Fibroblast of peridontal ligament (primary cell): ENCODE measurements at regions not wholly inside any gene's neighbourhood (a gene's known extent, or its start where the extent isn't known, plus 50 kb on each side); places are given as distances from the start of the nearest gene placed in this dataset.
A peak's percentile ranks its signal among the peaks of the same experiment; 100 is the strongest.
"Not testable (repeated sequence)": the region's sequence is repeated elsewhere in the genome, so short reads cannot be mapped to it uniquely, and the experiment has no call there.

ENCODE experiments used
- DNase-seq: peaks from one replicate; pipeline ENCODE4 v3.0.0-alpha.2; 2010; ENCODE audit errors: extremely low read depth

- DNase-seq, result no peak
Observed at GRCh38 chr16:9141813-9142212, 50.4 kb downstream of the HAPSTR1 start.

DNA sequence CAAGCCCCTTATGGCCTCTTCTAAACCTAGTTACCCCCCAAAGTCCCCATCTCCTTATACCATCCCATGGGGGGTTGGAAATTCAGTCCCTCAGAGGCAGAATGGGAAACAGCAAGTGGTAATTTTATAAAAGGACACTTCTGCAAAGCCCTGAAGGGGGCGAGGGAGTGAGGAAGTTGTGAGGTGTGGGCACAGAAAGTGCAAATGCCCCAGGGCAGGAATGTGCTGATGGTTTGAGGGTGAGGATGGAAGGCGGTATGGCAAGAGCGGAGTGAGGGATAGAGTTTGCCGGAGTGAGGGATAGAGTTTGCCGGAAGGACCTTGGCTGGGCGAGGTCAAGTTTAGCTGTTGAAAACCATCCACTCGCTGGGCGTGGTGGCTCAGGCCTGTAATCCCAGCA lies 52.7 kb downstream of the HAPSTR1 start:
- no peak for DNase-seq

- no peak for DNase-seq
Observed at GRCh38 chr16:9148374-9149015, 57.1 kb downstream of the HAPSTR1 start.

- DNase-seq, result no peak
Observed at GRCh38 chr16:9151074-9151473, 59.6 kb downstream of the HAPSTR1 start.

DNA sequence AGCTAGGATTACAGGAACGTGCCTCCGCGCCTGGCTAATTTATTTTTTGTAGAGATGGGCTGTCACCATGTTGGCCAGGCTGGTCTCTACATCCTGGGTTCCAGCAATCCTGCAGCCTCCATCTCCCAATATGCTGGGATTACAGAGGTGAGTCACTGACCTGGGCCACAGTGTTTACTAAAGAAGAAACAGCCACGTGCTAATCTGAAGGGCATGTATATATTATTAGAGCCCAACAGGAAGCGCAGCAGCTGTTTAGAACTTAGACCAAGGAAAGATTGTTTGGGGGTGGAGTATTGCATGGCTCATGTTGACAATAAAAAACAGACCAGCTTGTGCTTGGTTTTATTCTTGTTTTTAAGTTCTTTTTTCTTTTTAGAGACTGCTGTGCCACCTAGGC lies 60.2 kb downstream of the HAPSTR1 start:
- DNase-seq, result no peak

DNA sequence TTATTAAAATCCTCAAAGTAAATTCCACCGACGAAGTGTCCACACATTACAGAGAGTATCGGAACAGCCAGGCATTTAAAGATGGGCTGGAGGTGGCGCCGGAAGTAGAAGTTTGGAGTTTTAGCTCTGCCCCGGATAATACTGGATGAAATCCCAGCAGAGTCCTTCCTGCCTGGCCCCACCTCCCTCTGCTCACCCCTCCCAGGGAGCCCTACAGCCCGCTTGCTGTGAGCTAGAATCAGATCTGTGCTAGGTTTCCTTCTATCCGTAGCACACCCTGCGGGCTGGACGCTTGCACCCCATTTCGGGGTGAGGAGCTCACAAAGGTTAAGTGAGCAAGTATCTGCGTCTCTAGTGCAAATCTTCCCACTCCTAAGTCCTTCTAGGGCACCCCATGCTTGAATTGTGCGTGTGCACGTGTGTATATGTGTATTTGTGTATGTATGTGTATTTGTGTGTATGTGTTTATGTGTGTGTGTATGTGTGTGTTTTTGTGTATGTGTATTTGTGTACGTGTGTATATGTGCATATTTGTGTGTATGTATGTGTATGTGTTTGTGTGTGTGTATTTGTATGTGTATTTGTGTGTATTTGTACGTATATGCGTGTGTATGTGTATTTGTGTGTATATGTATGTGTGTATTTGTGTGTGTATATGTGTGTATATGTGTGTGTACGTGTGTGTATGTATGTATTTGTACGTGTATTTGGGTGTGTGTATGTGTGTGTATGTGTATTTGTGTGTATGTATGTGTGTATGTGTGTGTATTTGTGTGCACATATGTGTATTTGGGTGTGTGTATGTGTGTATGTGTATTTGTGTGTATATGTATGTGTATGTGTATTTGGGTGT lies 61.4 kb downstream of the HAPSTR1 start:
- DNase-seq, result no peak

GRCh38 chr16:9153502-9153864 lies 62.0 kb downstream of the HAPSTR1 start:
- no peak for DNase-seq

DNA sequence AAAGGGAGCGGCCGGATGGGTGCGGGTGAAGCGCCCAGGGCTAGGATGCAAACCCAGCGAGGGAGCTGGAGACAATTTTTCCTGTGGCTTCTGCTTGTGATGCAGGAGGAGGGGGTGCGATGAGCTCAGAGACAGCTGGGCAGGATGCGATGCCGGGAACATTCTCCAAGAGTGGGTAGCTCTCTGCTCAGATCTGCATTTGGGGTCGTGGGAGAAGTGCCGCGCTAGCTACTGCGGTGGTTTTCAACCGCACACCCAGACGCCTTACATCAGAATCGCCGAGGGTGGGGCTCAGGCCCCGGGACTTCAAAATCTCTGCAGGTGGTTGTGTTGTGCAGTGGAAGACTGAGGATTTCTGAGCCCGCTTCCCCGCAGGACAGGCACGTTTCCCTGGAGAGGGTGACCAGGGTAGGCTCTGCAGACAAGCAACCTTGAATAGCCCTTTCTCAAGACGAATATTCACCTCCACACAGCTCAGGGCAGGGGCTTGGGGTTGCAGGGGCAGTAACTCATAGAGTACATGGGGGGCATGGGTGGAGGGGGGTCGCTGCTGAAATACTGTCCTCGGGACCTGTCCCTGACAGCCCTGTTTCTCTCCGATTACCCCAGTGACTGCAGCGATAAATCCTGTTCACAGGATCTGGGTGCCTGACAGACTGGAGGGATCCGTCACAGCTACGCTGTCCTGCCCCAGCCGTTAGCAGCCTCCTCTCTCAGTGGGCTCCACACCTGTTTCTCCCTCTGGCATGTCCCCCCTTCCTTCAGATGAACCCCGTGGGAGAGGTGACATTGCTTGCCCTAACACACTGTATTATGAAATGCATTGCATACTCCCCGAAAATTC lies 63.3 kb downstream of the HAPSTR1 start:
- no peak for DNase-seq

DNA sequence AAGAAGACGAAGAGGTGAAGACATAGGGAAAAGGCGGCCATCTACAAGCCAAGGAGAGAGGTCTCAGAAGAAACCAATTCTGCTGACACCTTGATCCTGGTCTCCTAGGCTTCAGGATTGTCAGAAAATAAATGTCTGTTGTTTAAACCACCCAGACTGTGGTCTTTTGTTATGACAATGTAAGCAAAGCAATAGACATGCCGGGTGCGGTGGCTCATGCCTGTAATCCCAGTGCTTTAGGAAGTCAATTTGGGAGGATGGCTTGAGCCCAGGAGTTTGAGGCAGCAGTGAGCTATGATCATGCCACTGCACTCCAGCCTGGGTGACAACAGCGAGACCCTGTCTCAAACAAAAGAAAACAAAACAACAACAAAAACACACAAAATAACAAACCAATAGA lies 64.4 kb downstream of the HAPSTR1 start:
- DNase-seq, result no peak

- peak; percentile 62 for DNase-seq
Observed at GRCh38 chr16:9159839-9160550, 68.6 kb downstream of the HAPSTR1 start.

- no peak for DNase-seq
Observed at GRCh38 chr16:9160551-9160911, 69.1 kb downstream of the HAPSTR1 start.

DNA sequence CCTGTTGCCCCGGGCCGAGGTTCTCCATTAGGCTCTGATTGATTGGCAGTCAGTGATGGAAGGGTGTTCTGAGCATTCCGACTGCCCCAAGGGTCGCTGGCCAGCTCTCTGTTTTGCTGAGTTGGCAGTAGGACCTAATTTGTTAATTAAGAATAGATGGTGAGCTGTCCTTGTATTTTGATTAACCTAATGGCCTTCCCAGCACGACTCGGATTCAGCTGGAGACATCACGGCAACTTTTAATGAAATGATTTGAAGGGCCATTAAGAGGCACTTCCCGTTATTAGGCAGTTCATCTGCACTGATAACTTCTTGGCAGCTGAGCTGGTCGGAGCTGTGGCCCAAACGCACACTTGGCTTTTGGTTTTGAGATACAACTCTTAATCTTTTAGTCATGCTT lies 74.2 kb downstream of the HAPSTR1 start:
- no peak for DNase-seq

GRCh38 chr16:9166326-9166993 lies 75.0 kb downstream of the HAPSTR1 start:
- not testable (repeated sequence) for DNase-seq

- DNase-seq, result no peak
Observed at GRCh38 chr16:9169094-9169493, 77.7 kb downstream of the HAPSTR1 start.

DNA sequence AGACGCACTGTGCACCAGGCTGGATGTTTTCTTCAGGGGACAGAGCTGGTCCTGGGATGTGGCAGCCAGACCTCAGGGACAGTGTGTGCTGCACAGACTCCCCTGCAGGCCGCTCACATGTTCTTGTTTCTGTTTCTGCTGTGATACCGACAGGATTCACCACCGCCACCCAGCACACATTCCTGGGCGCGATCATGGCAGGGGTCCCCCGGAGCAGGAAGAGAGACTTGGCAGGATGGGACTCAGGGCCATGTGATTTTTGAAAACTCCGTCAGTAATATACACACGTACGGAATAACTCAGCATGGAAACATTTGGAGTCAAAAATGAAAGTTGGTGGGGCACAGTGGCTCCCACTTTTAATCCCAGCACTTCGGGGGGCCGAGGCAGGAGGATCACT lies 79.0 kb downstream of the HAPSTR1 start:
- DNase-seq, result no peak

GRCh38 chr16:9176547-9177418 lies 85.3 kb downstream of the HAPSTR1 start:
- no peak for DNase-seq

DNA sequence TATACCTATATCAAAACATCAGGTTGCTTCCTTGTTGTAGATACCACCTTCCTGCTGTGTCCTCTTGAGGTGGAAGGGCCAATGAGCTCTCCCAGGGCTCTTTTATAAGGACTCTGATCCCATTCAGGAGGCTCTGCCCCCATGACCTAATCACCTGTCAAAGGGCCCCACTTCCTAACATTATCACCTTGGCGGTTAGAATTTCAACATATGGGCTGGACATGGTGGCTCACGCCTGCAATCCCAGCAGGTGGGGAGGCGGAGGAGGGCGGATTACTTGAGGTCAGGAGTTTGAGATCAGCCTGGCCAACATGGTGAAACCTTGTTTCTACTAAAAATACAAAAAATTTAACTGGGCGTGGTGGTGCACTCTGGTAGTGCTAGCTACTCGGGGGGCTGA lies 86.4 kb downstream of the HAPSTR1 start:
- DNase-seq, result no peak

- DNase-seq, result no peak
Observed at GRCh38 chr16:9183682-9184353, 92.4 kb downstream of the HAPSTR1 start.

DNA sequence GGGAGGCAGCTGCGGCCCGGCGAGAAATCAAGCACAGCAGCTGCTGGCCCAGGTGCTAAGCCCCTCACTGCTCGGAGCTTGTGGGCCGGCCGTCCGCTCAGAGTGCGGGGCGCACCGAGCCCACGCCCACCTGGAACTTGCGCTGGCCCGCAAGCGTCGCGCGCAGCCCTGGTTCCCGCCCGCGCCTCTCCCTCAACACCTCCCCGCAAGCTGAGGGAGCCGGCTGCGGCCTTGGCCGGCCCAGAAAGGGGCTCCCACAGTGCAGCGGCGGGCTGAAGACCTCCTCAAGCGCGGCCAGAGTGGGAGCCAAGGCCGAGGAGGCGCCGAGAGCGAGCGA lies 92.9 kb downstream of the HAPSTR1 start:
- no peak for DNase-seq

GRCh38 chr16:9185381-9185780 lies 93.9 kb downstream of the HAPSTR1 start:
- DNase-seq, result no peak
